ENCODE measurements at regions not wholly inside any gene's neighbourhood (a gene's known extent, or its start where the extent isn't known, plus 50 kb on each side); places are given as distances from the start of the nearest gene placed in this dataset.
"Not testable (repeated sequence)": the region's sequence is repeated elsewhere in the genome, so short reads cannot be mapped to it uniquely, and the experiment has no call there.

GRCh38 chr14:83133981-83134645, 1600.5 kb upstream of the SEL1L start:
- DNase-seq, result no peak
- no peak for ATAC-seq
- intact Hi-C loops (cut with DNase I), result no loop called here

- intact Hi-C loops (cut with DNase I), result no loop called here
- ATAC-seq, result no peak
- DNase-seq, result no peak
Observed at GRCh38 chr14:83140756-83141155, 1607.1 kb upstream of the SEL1L start.

- intact Hi-C loops (cut with DNase I), result no loop called here
- DNase-seq (no peak), ATAC-seq (no peak)
Observed at GRCh38 chr14:83147006-83147405, 1613.4 kb upstream of the SEL1L start.

GRCh38 chr14:83151571-83151970, 1617.9 kb upstream of the SEL1L start:
- no peak for DNase-seq
- ATAC-seq, result no peak
- intact Hi-C loops (cut with DNase I), result no loop called here

GRCh38 chr14:83153081-83153480, 1619.4 kb upstream of the SEL1L start:
- DNase-seq (no peak), ATAC-seq (no peak)
- intact Hi-C loops (cut with DNase I), result no loop called here

- intact Hi-C loops (cut with DNase I), result no loop called here
- DNase-seq (no peak), ATAC-seq (no peak)
Observed at GRCh38 chr14:83162361-83162929, 1628.8 kb upstream of the SEL1L start.

GRCh38 chr14:83163016-83163415, 1629.4 kb upstream of the SEL1L start:
- DNase-seq, result no peak
- intact Hi-C loops (cut with DNase I), result no loop called here

GRCh38 chr14:83164016-83164415, 1630.4 kb upstream of the SEL1L start:
- ATAC-seq (peak in 1 of 2 donors; percentile 79), DNase-seq (no peak)
- intact Hi-C loops (cut with DNase I), result no loop called here

More at GRCh38 chr14:83163016-83163415, 1629.4 kb upstream of the SEL1L start:
- no peak for ATAC-seq

- ATAC-seq (no peak), DNase-seq (no peak)
- intact Hi-C loops (cut with DNase I), result no loop called here
Observed at GRCh38 chr14:83164591-83164990, 1630.9 kb upstream of the SEL1L start.

- intact Hi-C loops (cut with DNase I), result no loop called here
- DNase-seq, result no peak
- no peak for ATAC-seq
Observed at GRCh38 chr14:83170165-83170564, 1636.5 kb upstream of the SEL1L start.

- DNase-seq (no peak), ATAC-seq (no peak)
- intact Hi-C loops (cut with DNase I), result no loop called here
Observed at GRCh38 chr14:83171761-83172160, 1638.1 kb upstream of the SEL1L start.

GRCh38 chr14:83172363-83172762, 1638.7 kb upstream of the SEL1L start:
- intact Hi-C loops (cut with DNase I), result no loop called here
- DNase-seq (no peak), ATAC-seq (no peak)

- ATAC-seq (no peak), DNase-seq (no peak)
- intact Hi-C loops (cut with DNase I), result no loop called here
Observed at GRCh38 chr14:83173687-83174086, 1640.0 kb upstream of the SEL1L start.

GRCh38 chr14:83184531-83184930, 1650.9 kb upstream of the SEL1L start:
- intact Hi-C loops (cut with DNase I), result no loop called here

GRCh38 chr14:83188311-83188710, 1654.7 kb upstream of the SEL1L start:
- ATAC-seq; DNase-seq; intact Hi-C loops (cut with DNase I): not testable (repeated sequence)

More at GRCh38 chr14:83184531-83184930, 1650.9 kb upstream of the SEL1L start:
- DNase-seq (no peak), ATAC-seq (no peak)

GRCh38 chr14:83196236-83196635, 1662.6 kb upstream of the SEL1L start:
- ATAC-seq (no peak), DNase-seq (no peak)
- intact Hi-C loops (cut with DNase I), result no loop called here

- intact Hi-C loops (cut with DNase I), result no loop called here
- no peak for ATAC-seq
Observed at GRCh38 chr14:83197271-83197670, 1663.6 kb upstream of the SEL1L start.

GRCh38 chr14:83207550-83207949, 1673.9 kb upstream of the SEL1L start:
- ATAC-seq (no peak), DNase-seq (no peak)
- intact Hi-C loops (cut with DNase I), result no loop called here

More at GRCh38 chr14:83197271-83197670, 1663.6 kb upstream of the SEL1L start:
- no peak for DNase-seq

- ATAC-seq, result no peak
- intact Hi-C loops (cut with DNase I), result no loop called here
- DNase-seq, result no peak
Observed at GRCh38 chr14:83208341-83208740, 1674.7 kb upstream of the SEL1L start.

- peak; percentile 51 to 93 for ATAC-seq
- intact Hi-C loops (cut with DNase I), result no loop called here
- no peak for DNase-seq
Observed at GRCh38 chr14:83217492-83217891, 1683.8 kb upstream of the SEL1L start.

- no peak for ATAC-seq
- DNase-seq, result no peak
- intact Hi-C loops (cut with DNase I), result no loop called here
Observed at GRCh38 chr14:83247924-83248639, 1714.4 kb upstream of the SEL1L start.

Measured in left cardiac atrium (tissue), 4 donors.